HL-60 (cell line): ENCODE measurements at regions not wholly inside any gene's neighbourhood (a gene's known extent, or its start where the extent isn't known, plus 50 kb on each side); places are given as distances from the start of the nearest gene placed in this dataset.

Experiments
- POLR2AphosphoS5 ChIP-seq: IDR thresholded peaks from 2 replicates; pipeline ENCODE4 v1.6.1; 2012; ENCODE audit warnings: low read depth
- REST ChIP-seq: IDR thresholded peaks from 2 replicates; pipeline ENCODE4 v1.6.1; 2012; ENCODE audit warnings: low read depth; ENCODE audit not compliant: insufficient replicate concordance
- SPI1 ChIP-seq: IDR thresholded peaks from 2 replicates; pipeline ENCODE4 v1.6.1; 2012; ENCODE audit warnings: low read depth, mild to moderate bottlenecking, borderline replicate concordance
- TF ChIP-seq, protein P1 (sequence below): IDR thresholded peaks from one replicate; pipeline ENCODE4 v1.5.1; 2011; ENCODE audit warnings: low read length, control low read depth, inconsistent platforms; ENCODE audit not compliant: insufficient read depth

GRCh38 chr5:3401635-3402034 lies 194.0 kb upstream of the IRX1 start:
- TF ChIP-seq, protein P1, sequence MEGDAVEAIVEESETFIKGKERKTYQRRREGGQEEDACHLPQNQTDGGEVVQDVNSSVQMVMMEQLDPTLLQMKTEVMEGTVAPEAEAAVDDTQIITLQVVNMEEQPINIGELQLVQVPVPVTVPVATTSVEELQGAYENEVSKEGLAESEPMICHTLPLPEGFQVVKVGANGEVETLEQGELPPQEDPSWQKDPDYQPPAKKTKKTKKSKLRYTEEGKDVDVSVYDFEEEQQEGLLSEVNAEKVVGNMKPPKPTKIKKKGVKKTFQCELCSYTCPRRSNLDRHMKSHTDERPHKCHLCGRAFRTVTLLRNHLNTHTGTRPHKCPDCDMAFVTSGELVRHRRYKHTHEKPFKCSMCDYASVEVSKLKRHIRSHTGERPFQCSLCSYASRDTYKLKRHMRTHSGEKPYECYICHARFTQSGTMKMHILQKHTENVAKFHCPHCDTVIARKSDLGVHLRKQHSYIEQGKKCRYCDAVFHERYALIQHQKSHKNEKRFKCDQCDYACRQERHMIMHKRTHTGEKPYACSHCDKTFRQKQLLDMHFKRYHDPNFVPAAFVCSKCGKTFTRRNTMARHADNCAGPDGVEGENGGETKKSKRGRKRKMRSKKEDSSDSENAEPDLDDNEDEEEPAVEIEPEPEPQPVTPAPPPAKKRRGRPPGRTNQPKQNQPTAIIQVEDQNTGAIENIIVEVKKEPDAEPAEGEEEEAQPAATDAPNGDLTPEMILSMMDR = no peak
- TF ChIP-seq SPI1 (no peak), POLR2AphosphoS5 (no peak), REST (no peak)
